Chondrocyte (in vitro differentiated cells): ENCODE measurements at regions not wholly inside any gene's neighbourhood (a gene's known extent, or its start where the extent isn't known, plus 50 kb on each side); places are given as distances from the start of the nearest gene placed in this dataset.
"Not testable (repeated sequence)": the region's sequence is repeated elsewhere in the genome, so short reads cannot be mapped to it uniquely, and the experiment has no call there.

Source experiments
- DNase-seq: peaks from one replicate; pipeline ENCODE4 v3.0.0; 2021; ENCODE audit warnings: mixed read lengths, low spot score
- H3K27ac Mint-ChIP-seq: one replicate; pipeline ENCODE4 v1.8.0; 2021; ENCODE audit warnings: mild to moderate bottlenecking, moderate library complexity, mixed read lengths; ENCODE audit not compliant: unreplicated experiment
- H3K27me3 Mint-ChIP-seq: 2 replicates; pipeline ENCODE4 v1.8.0; 2021; ENCODE audit warnings: low read depth, mixed read lengths
- H3K36me3 Mint-ChIP-seq: 2 replicates; pipeline ENCODE4 v1.8.0; 2021; ENCODE audit warnings: low read depth, mixed read lengths
- H3K4me1 Mint-ChIP-seq: 2 replicates; pipeline ENCODE4 v1.8.0; 2021; ENCODE audit warnings: low read depth, mild to moderate bottlenecking, mixed read lengths
- H3K4me3 Mint-ChIP-seq: one replicate; pipeline ENCODE4 v1.8.0; 2021; ENCODE audit warnings: mild to moderate bottlenecking, moderate library complexity, mixed read lengths; ENCODE audit not compliant: unreplicated experiment
- H3K9me3 Mint-ChIP-seq: 2 replicates; pipeline ENCODE4 v1.8.0; 2021; ENCODE audit warnings: low read depth, mixed read lengths
- TF ChIP-seq, protein P1 (sequence below): fragments of 200-600 bp; sonication (generic); IDR thresholded peaks from 2 replicates; pipeline ENCODE4 v1.5.0; 2021; ENCODE audit warnings: antibody characterized with exemption, mild to moderate bottlenecking, moderate library complexity

DNA sequence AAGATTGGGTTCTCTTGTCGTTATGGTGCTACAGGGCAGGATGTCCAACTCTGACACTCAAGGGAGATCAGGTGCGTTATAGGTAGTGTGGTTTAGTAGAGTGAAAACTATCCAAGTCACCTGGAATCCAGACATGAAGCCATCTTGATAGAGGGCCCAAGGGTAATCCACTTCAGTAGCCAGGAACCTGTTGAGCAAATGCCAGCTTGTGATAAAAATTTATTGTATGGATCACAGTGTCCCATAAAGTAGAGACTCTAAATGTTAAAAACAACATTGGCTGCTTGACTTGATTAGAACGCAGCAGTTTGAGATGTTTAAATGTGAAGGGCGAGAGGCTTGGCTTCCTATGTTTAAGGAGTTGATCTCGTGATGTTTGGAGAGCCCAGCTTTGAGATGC lies 105.7 kb upstream of the GMDS start:
- H3K36me3 Mint-ChIP-seq, result peaks cover 2% of the 10 kb centered on the region
- no peak for DNase-seq
- peaks cover 54% of the 10 kb centered on the region for H3K4me1 Mint-ChIP-seq
- H3K27me3 Mint-ChIP-seq, result no peaks in the 10 kb centered on the region
- no peak overlapping the region for H3K4me3 Mint-ChIP-seq
- TF ChIP-seq, protein P1, sequence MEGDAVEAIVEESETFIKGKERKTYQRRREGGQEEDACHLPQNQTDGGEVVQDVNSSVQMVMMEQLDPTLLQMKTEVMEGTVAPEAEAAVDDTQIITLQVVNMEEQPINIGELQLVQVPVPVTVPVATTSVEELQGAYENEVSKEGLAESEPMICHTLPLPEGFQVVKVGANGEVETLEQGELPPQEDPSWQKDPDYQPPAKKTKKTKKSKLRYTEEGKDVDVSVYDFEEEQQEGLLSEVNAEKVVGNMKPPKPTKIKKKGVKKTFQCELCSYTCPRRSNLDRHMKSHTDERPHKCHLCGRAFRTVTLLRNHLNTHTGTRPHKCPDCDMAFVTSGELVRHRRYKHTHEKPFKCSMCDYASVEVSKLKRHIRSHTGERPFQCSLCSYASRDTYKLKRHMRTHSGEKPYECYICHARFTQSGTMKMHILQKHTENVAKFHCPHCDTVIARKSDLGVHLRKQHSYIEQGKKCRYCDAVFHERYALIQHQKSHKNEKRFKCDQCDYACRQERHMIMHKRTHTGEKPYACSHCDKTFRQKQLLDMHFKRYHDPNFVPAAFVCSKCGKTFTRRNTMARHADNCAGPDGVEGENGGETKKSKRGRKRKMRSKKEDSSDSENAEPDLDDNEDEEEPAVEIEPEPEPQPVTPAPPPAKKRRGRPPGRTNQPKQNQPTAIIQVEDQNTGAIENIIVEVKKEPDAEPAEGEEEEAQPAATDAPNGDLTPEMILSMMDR, result no peak
- H3K27ac Mint-ChIP-seq, result peak overlapping the region; percentile 92
- no peaks in the 10 kb centered on the region for H3K9me3 Mint-ChIP-seq

DNA sequence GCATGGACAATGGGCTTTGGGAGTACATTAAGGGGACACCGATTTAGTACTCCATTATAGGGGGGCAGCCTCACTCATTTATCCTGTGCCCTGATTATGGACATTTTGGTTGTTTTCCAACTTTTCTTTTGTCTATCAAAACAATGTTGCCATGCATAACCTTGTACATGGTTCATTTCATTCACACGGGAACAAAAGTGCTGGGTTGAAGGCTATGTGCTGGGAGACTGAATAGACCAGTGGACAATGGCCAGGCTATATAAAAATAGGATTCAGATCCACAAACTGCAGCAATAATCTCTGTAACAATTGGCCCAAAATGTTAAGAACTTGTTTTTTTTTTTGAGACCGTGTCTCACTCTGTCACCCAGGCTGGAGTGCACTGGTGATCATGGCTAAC lies 100.7 kb upstream of the GMDS start:
- Mint-ChIP-seq H3K4me1 (peaks cover 7% of the 10 kb centered on the region), H3K27ac (no peak overlapping the region), H3K36me3 (peaks cover 7% of the 10 kb centered on the region), H3K27me3 (no peaks in the 10 kb centered on the region), H3K4me3 (no peak overlapping the region), H3K9me3 (peaks cover 10% of the 10 kb centered on the region)
- TF ChIP-seq, protein P1, result no peak
- no peak for DNase-seq

DNA sequence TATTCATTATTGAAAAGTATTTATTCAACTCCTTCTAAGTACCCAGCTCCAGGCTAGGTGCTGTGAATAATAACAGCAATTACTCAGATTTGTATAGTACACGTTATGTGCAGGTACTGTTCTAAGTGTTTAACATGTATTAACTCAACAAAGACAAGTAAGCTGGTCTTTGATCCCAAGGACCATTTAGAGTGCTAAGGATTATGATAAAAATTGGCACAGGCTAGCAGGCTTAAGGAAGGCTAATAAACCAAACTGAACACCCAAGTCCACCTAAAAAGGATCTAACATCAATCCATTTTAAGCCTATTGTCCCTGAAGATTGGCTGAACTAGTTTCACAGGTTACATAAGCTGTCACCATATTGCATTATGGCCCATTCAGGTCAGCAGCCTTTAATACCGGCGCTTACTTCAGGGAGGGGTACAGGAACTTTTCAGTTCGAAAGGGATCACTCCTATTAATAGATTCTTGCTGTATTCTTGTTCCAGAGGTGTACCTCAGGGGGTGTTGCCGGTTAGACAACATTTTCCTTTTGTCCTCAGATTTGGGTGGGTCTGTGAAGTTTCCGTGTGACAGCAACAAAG lies 99.0 kb upstream of the GMDS start:
- H3K4me3 Mint-ChIP-seq, result no peak overlapping the region
- peaks cover 11% of the 10 kb centered on the region for H3K36me3 Mint-ChIP-seq
- H3K27me3 Mint-ChIP-seq, result no peaks in the 10 kb centered on the region
- H3K9me3 Mint-ChIP-seq, result peaks cover 26% of the 10 kb centered on the region
- H3K27ac Mint-ChIP-seq, result no peak overlapping the region
- DNase-seq, result no peak
- TF ChIP-seq, protein P1, result no peak
- H3K4me1 Mint-ChIP-seq, result no peaks in the 10 kb centered on the region

DNA sequence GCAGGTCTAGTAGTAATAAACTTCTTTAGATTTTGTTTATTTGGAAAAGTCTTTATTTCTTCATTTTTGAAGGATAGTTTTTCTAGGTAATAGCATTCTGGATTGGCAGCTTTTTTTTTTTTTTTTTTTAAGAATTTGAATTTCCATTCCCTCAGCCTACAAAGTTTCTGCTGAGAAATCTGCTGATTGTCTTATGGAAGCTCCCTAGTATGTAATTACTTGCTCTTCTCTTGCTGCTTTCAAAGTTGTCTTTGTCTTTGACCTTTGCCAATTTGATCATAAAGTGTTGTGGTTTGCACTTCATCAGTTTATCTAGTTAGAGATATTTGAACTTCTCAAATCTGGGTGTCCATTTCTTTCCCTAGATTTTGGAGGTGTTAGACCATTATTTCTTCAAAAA lies 82.2 kb upstream of the GMDS start:
- peaks cover 37% of the 10 kb centered on the region for H3K36me3 Mint-ChIP-seq
- H3K9me3 Mint-ChIP-seq, result peaks cover 55% of the 10 kb centered on the region

DNA sequence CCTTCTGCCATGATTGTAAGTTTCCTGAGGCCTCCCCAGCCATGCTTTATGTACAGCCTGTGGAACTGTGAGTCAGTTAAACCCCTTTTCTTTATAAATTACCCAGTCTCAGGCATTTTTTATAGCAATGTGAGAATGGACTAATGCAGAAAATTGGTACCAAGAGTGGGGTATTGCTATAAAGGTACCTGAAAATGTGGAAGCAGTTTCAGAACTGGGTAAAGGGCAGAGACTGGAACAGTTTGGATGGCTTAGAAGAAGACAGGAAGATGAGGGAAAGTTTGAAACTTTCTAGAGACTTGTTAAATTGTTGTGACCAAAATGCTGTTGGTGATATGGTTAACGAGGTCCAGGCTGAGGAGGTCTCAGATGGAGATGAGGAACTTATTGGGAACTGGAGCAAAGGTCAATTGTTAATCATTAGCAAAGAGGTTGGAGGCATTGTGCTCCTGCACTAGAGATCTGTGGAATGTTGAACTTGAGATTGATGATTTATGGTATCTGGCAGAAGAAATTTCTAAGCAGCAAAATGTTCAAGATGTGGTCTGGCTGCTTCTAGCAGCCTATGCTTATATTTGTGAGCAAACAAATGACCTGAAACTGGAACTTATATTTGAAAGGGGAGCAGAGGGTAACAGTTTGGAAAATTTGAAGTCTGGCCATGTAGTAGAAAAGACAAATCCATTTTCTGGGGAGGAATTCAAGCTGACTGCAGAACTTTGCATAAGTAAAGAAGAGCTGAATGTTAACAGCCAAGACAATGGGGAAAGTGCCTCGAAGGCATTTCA lies 79.0 kb upstream of the GMDS start:
- Mint-ChIP-seq H3K27me3 (no peaks in the 10 kb centered on the region), H3K9me3 (peaks cover 63% of the 10 kb centered on the region), H3K4me1 (no peaks in the 10 kb centered on the region), H3K36me3 (peaks cover 34% of the 10 kb centered on the region), H3K4me3 (no peak overlapping the region), H3K27ac (no peak overlapping the region)
- DNase-seq, result no peak
- TF ChIP-seq, protein P1, result no peak

More for the DNA sequence above, 82.2 kb upstream of the GMDS start:
- H3K27ac Mint-ChIP-seq, result no peak overlapping the region
- H3K27me3 Mint-ChIP-seq, result no peaks in the 10 kb centered on the region
- peaks cover 8% of the 10 kb centered on the region for H3K4me1 Mint-ChIP-seq
- TF ChIP-seq, protein P1, result no peak
- no peak for DNase-seq
- no peak overlapping the region for H3K4me3 Mint-ChIP-seq

DNA sequence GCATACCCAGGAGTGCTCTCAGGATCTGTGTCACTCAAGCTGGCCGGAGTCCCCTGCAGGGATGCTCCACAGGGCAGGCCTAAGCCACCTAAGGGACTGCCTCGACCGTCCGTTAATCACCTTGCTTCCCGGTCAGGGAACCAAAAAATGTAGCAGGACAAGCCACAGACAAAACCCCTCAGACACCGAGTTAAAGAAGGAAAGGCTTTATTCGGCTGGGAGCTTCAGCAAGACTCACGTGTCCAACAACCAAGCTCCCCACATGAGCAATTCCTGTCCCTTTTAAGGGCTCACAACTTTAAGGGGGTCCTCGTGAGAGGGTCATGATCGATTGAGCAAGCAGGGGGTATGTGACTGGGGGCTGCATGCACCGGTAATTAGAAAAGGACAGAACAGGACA lies 72.1 kb upstream of the GMDS start:
- peaks cover 15% of the 10 kb centered on the region for H3K9me3 Mint-ChIP-seq
- not testable (repeated sequence) for DNase-seq, H3K36me3 Mint-ChIP-seq, H3K27ac Mint-ChIP-seq, H3K4me3 Mint-ChIP-seq, H3K27me3 Mint-ChIP-seq, H3K4me1 Mint-ChIP-seq
